ENCODE measurements at regions not wholly inside any gene's neighbourhood (a gene's known extent, or its start where the extent isn't known, plus 50 kb on each side); places are given as distances from the start of the nearest gene placed in this dataset.

DNA sequence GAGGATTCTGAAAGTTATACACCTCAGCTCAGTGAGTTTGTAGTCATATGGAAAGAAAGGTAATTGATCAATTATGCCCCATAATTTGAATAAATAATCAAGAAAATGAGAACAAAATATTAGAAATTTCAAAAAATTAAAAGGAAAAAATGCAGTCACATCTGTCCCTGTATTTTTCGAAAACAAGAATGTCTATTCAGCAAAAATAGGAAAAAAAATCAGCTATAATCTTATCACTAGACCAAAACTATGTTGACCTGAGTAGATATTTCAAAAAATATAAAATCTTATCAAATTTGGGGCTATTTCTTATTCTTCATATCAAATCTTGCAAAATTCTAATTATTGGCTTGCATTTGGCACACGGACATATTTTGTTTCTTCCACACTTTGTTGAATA lies 501.2 kb upstream of the CNTN3 start:
- Histone ChIP-seq H3K9me2 (ENCODE audit: insufficient read depth, low read length) (no peaks in the 10 kb centered on the region), H4K20me1 (ENCODE audit: insufficient read depth, low read length) (no peaks in the 10 kb centered on the region), H3K27ac (ENCODE audit: low read depth, low read length, poor library complexity, severe bottlenecking) (no peak overlapping the region), H3K9me3 (ENCODE audit: low read length) (no peaks in the 10 kb centered on the region), H3K36me3 (ENCODE audit: insufficient read depth, low read length) (no peaks in the 10 kb centered on the region), H2AFZ (ENCODE audit: low read length) (no peak overlapping the region), H3K79me2 (ENCODE audit: insufficient read depth, low read depth, low read length) (no peaks in the 10 kb centered on the region), H3K4me1 (ENCODE audit: insufficient read depth, low read length, poor library complexity, severe bottlenecking) (no peaks in the 10 kb centered on the region), H3K4me3 (ENCODE audit: low read depth, low read length, poor library complexity, severe bottlenecking) (no peak overlapping the region), H3K4me2 (ENCODE audit: low read length) (no peak overlapping the region)
- no peak for DNase-seq (ENCODE audit: low spot score)
- ChIA-PET POLR2A (interaction anchor here (0.6 to 0.9 kb wide), 2 partner anchors 10 to 850 kb away, joined by 3 read pairs; no protein-coding TSS in a partner anchor), CTCF (ENCODE audit: unreplicated experiment) (no interaction called here)
- no peak for TF ChIP-seq EZH2phosphoT487 (IDR thresholded peaks at IDR 0.05; ENCODE audit: borderline replicate concordance, low read depth, low read length)
- no peak for TF ChIP-seq CTCF (conservative IDR thresholded peaks at IDR 0.05; ENCODE audit: low read length)
- intact Hi-C loops (cut with micrococcal nuclease; ENCODE audit: unreplicated experiment) = no loop called here
- no TSS peak for BruUV-seq (replicated peaks)

DNA sequence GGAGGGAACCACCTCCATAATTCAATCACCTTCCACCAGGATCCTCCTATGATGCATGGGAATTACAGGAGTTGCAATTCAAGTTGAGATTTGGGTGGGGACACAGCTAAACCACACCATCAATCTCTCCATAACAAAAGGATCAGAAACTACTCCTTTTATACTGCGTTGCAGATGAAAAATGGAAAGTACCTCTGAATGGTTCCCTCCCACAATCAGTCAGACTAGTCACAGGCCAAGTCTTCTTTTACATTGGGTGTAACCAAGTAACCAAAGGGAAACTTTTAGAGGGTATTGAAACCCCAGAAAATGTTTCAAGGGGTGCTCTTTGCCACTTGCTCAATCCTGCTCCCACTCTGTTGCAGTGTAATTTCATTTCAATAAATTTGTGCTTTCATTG lies 504.3 kb upstream of the CNTN3 start:
- Histone ChIP-seq H3K4me1 (ENCODE audit: insufficient read depth, low read length, poor library complexity, severe bottlenecking) (no peaks in the 10 kb centered on the region), H3K9me3 (ENCODE audit: low read length) (no peaks in the 10 kb centered on the region), H3K36me3 (ENCODE audit: insufficient read depth, low read length) (no peaks in the 10 kb centered on the region), H3K4me2 (ENCODE audit: low read length) (no peak overlapping the region), H3K4me3 (ENCODE audit: low read depth, low read length, poor library complexity, severe bottlenecking) (no peak overlapping the region), H3K9me2 (ENCODE audit: insufficient read depth, low read length) (no peaks in the 10 kb centered on the region), H3K27ac (ENCODE audit: low read depth, low read length, poor library complexity, severe bottlenecking) (no peak overlapping the region), H2AFZ (ENCODE audit: low read length) (no peak overlapping the region), H3K79me2 (ENCODE audit: insufficient read depth, low read depth, low read length) (no peaks in the 10 kb centered on the region), H4K20me1 (ENCODE audit: insufficient read depth, low read length) (no peaks in the 10 kb centered on the region)
- intact Hi-C loops (cut with micrococcal nuclease; ENCODE audit: unreplicated experiment) = no loop called here
- CTCF ChIA-PET (ENCODE audit: unreplicated experiment) = no interaction called here
- BruUV-seq (replicated peaks) = no TSS peak
- POLR2A ChIA-PET = interaction anchor here (0.7 kb wide), 1 partner anchor 359 kb away, joined by 3 read pairs; no protein-coding TSS in a partner anchor
- DNase-seq (ENCODE audit: low spot score) = no peak
- TF ChIP-seq CTCF (conservative IDR thresholded peaks at IDR 0.05; ENCODE audit: low read length) (no peak), EZH2phosphoT487 (IDR thresholded peaks at IDR 0.05; ENCODE audit: borderline replicate concordance, low read depth, low read length) (no peak)

DNA sequence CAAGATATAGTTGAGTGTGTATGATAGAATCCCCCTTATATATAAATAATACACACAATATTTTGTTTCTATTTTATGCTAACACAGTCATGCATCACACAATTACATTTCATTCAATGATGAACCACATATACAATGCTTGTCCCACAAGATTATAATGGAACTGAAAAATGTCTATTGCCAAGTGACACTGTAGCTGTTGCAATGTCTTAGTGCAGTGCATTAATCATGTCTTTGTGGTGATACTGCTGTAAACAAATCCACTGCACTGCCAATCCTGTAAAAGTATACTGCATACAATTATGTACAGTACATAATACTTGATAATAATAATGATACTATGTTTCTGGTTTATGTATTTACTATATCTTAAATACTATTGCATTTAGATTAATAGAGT lies 512.1 kb upstream of the CNTN3 start:
- no peak for DNase-seq (ENCODE audit: low spot score)
- CTCF ChIA-PET (ENCODE audit: unreplicated experiment) = no interaction called here
- Histone ChIP-seq H3K79me2 (ENCODE audit: insufficient read depth, low read depth, low read length) (no peaks in the 10 kb centered on the region), H3K36me3 (ENCODE audit: insufficient read depth, low read length) (no peaks in the 10 kb centered on the region), H3K4me1 (ENCODE audit: insufficient read depth, low read length, poor library complexity, severe bottlenecking) (no peaks in the 10 kb centered on the region), H3K9me2 (ENCODE audit: insufficient read depth, low read length) (no peaks in the 10 kb centered on the region), H3K27ac (ENCODE audit: low read depth, low read length, poor library complexity, severe bottlenecking) (no peak overlapping the region), H4K20me1 (ENCODE audit: insufficient read depth, low read length) (no peaks in the 10 kb centered on the region), H2AFZ (ENCODE audit: low read length) (no peak overlapping the region), H3K4me3 (ENCODE audit: low read depth, low read length, poor library complexity, severe bottlenecking) (no peak overlapping the region), H3K4me2 (ENCODE audit: low read length) (no peak overlapping the region), H3K9me3 (ENCODE audit: low read length) (no peaks in the 10 kb centered on the region)
- POLR2A ChIA-PET = interaction anchor here (0.5 to 1.0 kb wide), 2 partner anchors 9 to 47 kb away, joined by 3 read pairs; no protein-coding TSS in a partner anchor
- intact Hi-C loops (cut with micrococcal nuclease; ENCODE audit: unreplicated experiment) = no loop called here
- TF ChIP-seq EZH2phosphoT487 (IDR thresholded peaks at IDR 0.05; ENCODE audit: borderline replicate concordance, low read depth, low read length) (no peak), CTCF (conservative IDR thresholded peaks at IDR 0.05; ENCODE audit: low read length) (no peak)
- no TSS peak for BruUV-seq (replicated peaks)
